SK-N-SH treated with all-trans-retinoic acid at 6 μM for 48 hours (cell line): ENCODE measurements at regions not wholly inside any gene's neighbourhood (a gene's known extent, or its start where the extent isn't known, plus 50 kb on each side); places are given as distances from the start of the nearest gene placed in this dataset.

Source experiments
- ATAC-seq: fragments of 200-7000 bp; cut with Tn5 transposase; 3 replicates; pipeline ENCODE4 v1.9.1; 2020; ENCODE audit warnings: mild to moderate bottlenecking, moderate library complexity
- ARNTL ChIP-seq: fragments of 450-650 bp; formaldehyde crosslinking; IDR thresholded peaks from 2 replicates; pipeline ENCODE4 v1.5.0; 2020; ENCODE audit warnings: low read depth, mild to moderate bottlenecking, moderate library complexity, borderline replicate concordance
- BACH2 ChIP-seq: fragments of 250-450 bp; sonication (Bioruptor Pico); IDR thresholded peaks from 2 replicates; pipeline ENCODE4 v1.9.0; 2021; ENCODE audit warnings: mild to moderate bottlenecking, borderline replicate concordance
- CSRNP3 ChIP-seq: fragments of 250-450 bp; sonication (Bioruptor Pico); IDR thresholded peaks from 2 replicates; pipeline ENCODE4 v1.5.1; 2021; ENCODE audit warnings: mild to moderate bottlenecking, moderate library complexity
- ESRRG ChIP-seq: fragments of 250-450 bp; sonication (Bioruptor Pico); IDR thresholded peaks from 2 replicates; pipeline ENCODE4 v1.6.1; 2021; ENCODE audit warnings: mild to moderate bottlenecking
- GLIS3 ChIP-seq: fragments of 250-450 bp; sonication (Bioruptor Pico); IDR thresholded peaks from 2 replicates; pipeline ENCODE4 v1.5.0; 2020; ENCODE audit warnings: mild to moderate bottlenecking, moderate library complexity
- ISL1 ChIP-seq: fragments of 250-450 bp; sonication (Bioruptor Pico); IDR thresholded peaks from 2 replicates; pipeline ENCODE4 v2.1.2; 2022; ENCODE audit warnings: mild to moderate bottlenecking, moderate library complexity
- PPARA ChIP-seq: fragments of 250-450 bp; sonication (Bioruptor Pico); IDR thresholded peaks from 2 replicates; pipeline ENCODE4 v1.5.0; 2020; ENCODE audit warnings: mild to moderate bottlenecking, borderline replicate concordance
- RARB ChIP-seq: fragments of 250-450 bp; sonication (Bioruptor Pico); IDR thresholded peaks from 2 replicates; pipeline ENCODE4 v1.8.0; 2021; ENCODE audit warnings: mild to moderate bottlenecking, moderate library complexity
- SNAI2 ChIP-seq: fragments of 250-450 bp; sonication (Bioruptor Pico); IDR thresholded peaks from 2 replicates; pipeline ENCODE4 v1.5.0; 2020; ENCODE audit warnings: mild to moderate bottlenecking, moderate library complexity
- TCF4 ChIP-seq: fragments of 250-450 bp; sonication (Bioruptor Pico); IDR thresholded peaks from 2 replicates; pipeline ENCODE4 v1.8.0; 2021; ENCODE audit warnings: mild to moderate bottlenecking, moderate library complexity, borderline replicate concordance
- TOX ChIP-seq: fragments of 250-450 bp; sonication (Bioruptor Pico); IDR thresholded peaks from 2 replicates; pipeline ENCODE4 v1.8.0; 2021; ENCODE audit warnings: mild to moderate bottlenecking, moderate library complexity, borderline replicate concordance
- ZFP3 ChIP-seq: fragments of 250-450 bp; sonication (Bioruptor Pico); IDR thresholded peaks from 2 replicates; pipeline ENCODE4 v1.5.0; 2020; ENCODE audit warnings: mild to moderate bottlenecking, moderate library complexity
- ZFP30 ChIP-seq: fragments of 450-650 bp; formaldehyde crosslinking; IDR thresholded peaks from 2 replicates; pipeline ENCODE4 v1.5.0; 2022; ENCODE audit warnings: mild to moderate bottlenecking, moderate library complexity
- ZNF565 ChIP-seq: fragments of 450-650 bp; formaldehyde crosslinking; conservative IDR thresholded peaks from 2 replicates; pipeline ENCODE4 v1.5.0; 2020; ENCODE audit warnings: low read depth, mild to moderate bottlenecking, moderate library complexity
- ZNF70 ChIP-seq: fragments of 450-650 bp; formaldehyde crosslinking; IDR thresholded peaks from 2 replicates; pipeline ENCODE4 v1.5.0; 2020; ENCODE audit warnings: mild to moderate bottlenecking, moderate library complexity
- ZNF8 ChIP-seq: fragments of 450-650 bp; formaldehyde crosslinking; IDR thresholded peaks from 2 replicates; pipeline ENCODE4 v1.5.0; 2020; ENCODE audit warnings: mild to moderate bottlenecking, moderate library complexity
- TF ChIP-seq, protein P1 (sequence below): fragments of 250-450 bp; sonication (Bioruptor Pico); IDR thresholded peaks from 2 replicates; pipeline ENCODE4 v1.5.1; 2020; ENCODE audit warnings: low read depth, mild to moderate bottlenecking, moderate library complexity
- TF ChIP-seq, protein P2 (sequence below): fragments of 250-450 bp; sonication (Bioruptor Pico); IDR thresholded peaks from 2 replicates; pipeline ENCODE4 v1.8.0; 2020; ENCODE audit warnings: mild to moderate bottlenecking, moderate library complexity, borderline replicate concordance
- TF ChIP-seq, protein P3 (sequence below): fragments of 250-450 bp; sonication (Bioruptor Pico); IDR thresholded peaks from 2 replicates; pipeline ENCODE4 v1.5.0; 2020; ENCODE audit warnings: mild to moderate bottlenecking, moderate library complexity
- TF ChIP-seq, protein P4 (sequence below): fragments of 250-450 bp; sonication (Bioruptor Pico); IDR thresholded peaks from 2 replicates; pipeline ENCODE4 v1.8.0; 2021; ENCODE audit warnings: low read depth, mild to moderate bottlenecking, moderate library complexity, borderline replicate concordance

- TF ChIP-seq TOX (no peak), ARNTL (CRISPR knock-in tag) (no peak)
- TF ChIP-seq, all 23 proteins: peak for 0
- no peak for ATAC-seq
Measured at GRCh38 chr4:178242655-178243054, 800.4 kb upstream of the AGA start.

- TF ChIP-seq GLIS3 (CRISPR knock-in tag) (no peak), ESRRG (CRISPR knock-in tag) (no peak), ARNTL (CRISPR knock-in tag) (no peak), SNAI2 (CRISPR knock-in tag) (no peak), PPARA (no peak), TOX (no peak), RARB (CRISPR knock-in tag) (no peak), ZNF565 (no peak), ZNF8 (CRISPR knock-in tag) (no peak), ISL1 (no peak)
- TF ChIP-seq, protein P1, sequence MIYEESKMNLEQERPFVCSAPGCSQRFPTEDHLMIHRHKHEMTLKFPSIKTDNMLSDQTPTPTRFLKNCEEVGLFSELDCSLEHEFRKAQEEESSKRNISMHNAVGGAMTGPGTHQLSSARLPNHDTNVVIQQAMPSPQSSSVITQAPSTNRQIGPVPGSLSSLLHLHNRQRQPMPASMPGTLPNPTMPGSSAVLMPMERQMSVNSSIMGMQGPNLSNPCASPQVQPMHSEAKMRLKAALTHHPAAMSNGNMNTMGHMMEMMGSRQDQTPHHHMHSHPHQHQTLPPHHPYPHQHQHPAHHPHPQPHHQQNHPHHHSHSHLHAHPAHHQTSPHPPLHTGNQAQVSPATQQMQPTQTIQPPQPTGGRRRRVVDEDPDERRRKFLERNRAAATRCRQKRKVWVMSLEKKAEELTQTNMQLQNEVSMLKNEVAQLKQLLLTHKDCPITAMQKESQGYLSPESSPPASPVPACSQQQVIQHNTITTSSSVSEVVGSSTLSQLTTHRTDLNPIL (CRISPR knock-in tag), result no peak
- TF ChIP-seq, protein P2, sequence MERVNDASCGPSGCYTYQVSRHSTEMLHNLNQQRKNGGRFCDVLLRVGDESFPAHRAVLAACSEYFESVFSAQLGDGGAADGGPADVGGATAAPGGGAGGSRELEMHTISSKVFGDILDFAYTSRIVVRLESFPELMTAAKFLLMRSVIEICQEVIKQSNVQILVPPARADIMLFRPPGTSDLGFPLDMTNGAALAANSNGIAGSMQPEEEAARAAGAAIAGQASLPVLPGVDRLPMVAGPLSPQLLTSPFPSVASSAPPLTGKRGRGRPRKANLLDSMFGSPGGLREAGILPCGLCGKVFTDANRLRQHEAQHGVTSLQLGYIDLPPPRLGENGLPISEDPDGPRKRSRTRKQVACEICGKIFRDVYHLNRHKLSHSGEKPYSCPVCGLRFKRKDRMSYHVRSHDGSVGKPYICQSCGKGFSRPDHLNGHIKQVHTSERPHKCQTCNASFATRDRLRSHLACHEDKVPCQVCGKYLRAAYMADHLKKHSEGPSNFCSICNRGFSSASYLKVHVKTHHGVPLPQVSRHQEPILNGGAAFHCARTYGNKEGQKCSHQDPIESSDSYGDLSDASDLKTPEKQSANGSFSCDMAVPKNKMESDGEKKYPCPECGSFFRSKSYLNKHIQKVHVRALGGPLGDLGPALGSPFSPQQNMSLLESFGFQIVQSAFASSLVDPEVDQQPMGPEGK (CRISPR knock-in tag), result no peak
- no peak for ATAC-seq
Measured at GRCh38 chr4:178244785-178245184, 802.5 kb upstream of the AGA start.

DNA sequence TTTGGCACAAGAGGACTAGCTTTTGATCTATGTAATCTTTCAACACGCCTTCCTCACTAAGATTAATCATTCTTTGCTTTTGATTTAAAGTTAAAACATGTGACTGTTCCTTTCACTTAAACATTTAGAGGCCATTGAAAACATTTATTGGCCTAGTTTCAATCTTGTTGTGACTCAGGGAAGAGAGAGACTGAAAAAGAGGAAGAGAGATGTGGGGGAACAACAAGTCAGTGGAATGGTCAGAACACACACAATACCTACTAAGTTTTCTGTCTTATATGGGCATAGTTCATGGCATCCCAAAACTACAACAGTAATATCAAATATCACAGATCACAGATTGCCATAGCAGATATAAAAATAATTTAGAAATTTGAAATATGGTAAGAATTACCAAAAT is 812.9 kb upstream of the AGA start:
- TF ChIP-seq ZNF70 (CRISPR knock-in tag) (no peak), ZNF565 (no peak), RARB (CRISPR knock-in tag) (no peak)
- TF ChIP-seq, protein P3, sequence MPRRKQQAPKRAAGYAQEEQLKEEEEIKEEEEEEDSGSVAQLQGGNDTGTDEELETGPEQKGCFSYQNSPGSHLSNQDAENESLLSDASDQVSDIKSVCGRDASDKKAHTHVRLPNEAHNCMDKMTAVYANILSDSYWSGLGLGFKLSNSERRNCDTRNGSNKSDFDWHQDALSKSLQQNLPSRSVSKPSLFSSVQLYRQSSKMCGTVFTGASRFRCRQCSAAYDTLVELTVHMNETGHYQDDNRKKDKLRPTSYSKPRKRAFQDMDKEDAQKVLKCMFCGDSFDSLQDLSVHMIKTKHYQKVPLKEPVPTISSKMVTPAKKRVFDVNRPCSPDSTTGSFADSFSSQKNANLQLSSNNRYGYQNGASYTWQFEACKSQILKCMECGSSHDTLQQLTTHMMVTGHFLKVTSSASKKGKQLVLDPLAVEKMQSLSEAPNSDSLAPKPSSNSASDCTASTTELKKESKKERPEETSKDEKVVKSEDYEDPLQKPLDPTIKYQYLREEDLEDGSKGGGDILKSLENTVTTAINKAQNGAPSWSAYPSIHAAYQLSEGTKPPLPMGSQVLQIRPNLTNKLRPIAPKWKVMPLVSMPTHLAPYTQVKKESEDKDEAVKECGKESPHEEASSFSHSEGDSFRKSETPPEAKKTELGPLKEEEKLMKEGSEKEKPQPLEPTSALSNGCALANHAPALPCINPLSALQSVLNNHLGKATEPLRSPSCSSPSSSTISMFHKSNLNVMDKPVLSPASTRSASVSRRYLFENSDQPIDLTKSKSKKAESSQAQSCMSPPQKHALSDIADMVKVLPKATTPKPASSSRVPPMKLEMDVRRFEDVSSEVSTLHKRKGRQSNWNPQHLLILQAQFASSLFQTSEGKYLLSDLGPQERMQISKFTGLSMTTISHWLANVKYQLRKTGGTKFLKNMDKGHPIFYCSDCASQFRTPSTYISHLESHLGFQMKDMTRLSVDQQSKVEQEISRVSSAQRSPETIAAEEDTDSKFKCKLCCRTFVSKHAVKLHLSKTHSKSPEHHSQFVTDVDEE, result no peak
- TF ChIP-seq, all 23 proteins: peak for 0
- ATAC-seq, result no peak

DNA sequence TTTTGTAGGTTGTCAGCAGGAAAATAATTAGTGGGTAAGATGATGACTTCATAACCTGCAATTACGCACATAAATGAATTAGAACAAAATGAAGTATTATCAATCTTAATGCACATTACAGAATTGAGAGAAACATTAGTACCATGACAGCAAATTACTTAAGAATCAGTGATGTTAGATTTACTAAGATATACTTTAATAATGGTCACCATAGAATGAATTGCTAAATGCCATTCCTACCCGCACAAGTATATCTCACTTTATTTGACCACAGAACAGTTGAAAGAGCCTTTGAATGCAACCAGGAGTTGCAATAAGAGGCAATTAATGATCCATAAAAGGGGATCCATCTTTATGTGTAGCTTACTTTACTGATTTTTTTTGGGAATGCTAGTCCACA is 816.4 kb upstream of the AGA start:
- no peak for TF ChIP-seq ZNF8 (CRISPR knock-in tag)
- no peak for TF ChIP-seq ZNF70 (CRISPR knock-in tag)
- TF ChIP-seq BACH2, result no peak
- no peak for TF ChIP-seq ESRRG (CRISPR knock-in tag)
- TF ChIP-seq ZFP3 (CRISPR knock-in tag), result no peak
- no peak for TF ChIP-seq TCF4 (CRISPR knock-in tag)
- TF ChIP-seq ISL1, result no peak
- ATAC-seq, result no peak

- TF ChIP-seq GLIS3 (CRISPR knock-in tag) (no peak), ESRRG (CRISPR knock-in tag) (no peak), ZNF70 (CRISPR knock-in tag) (no peak), PPARA (no peak), SNAI2 (CRISPR knock-in tag) (no peak), ZFP3 (CRISPR knock-in tag) (no peak), BACH2 (no peak), TCF4 (CRISPR knock-in tag) (no peak)
- no peak for ATAC-seq
Measured at GRCh38 chr4:178259566-178259965, 817.3 kb upstream of the AGA start.

DNA sequence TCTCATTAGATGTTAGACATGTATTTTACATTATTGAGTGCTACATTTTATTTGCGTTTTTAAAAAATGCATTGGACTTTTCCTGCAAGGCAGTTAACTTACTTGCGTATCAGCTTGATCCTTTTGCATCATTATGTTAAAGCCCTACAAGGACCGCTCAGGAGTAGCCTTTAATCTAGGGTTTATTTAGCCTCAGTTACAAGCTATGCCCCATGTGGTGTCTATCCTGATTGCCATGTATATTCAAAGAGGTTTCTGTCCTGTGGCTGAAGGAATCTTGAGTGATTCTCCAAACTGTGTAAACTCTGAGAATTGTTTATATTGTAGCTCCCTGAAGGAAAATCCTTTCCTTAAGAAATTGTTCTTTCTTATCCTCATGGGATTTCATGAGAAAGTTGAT is 821.8 kb upstream of the AGA start:
- TF ChIP-seq PPARA, result no peak
- TF ChIP-seq ESRRG (CRISPR knock-in tag), result no peak
- TF ChIP-seq ZFP30 (CRISPR knock-in tag), result no peak
- TF ChIP-seq, protein P2 (CRISPR knock-in tag), result no peak
- TF ChIP-seq, protein P4, sequence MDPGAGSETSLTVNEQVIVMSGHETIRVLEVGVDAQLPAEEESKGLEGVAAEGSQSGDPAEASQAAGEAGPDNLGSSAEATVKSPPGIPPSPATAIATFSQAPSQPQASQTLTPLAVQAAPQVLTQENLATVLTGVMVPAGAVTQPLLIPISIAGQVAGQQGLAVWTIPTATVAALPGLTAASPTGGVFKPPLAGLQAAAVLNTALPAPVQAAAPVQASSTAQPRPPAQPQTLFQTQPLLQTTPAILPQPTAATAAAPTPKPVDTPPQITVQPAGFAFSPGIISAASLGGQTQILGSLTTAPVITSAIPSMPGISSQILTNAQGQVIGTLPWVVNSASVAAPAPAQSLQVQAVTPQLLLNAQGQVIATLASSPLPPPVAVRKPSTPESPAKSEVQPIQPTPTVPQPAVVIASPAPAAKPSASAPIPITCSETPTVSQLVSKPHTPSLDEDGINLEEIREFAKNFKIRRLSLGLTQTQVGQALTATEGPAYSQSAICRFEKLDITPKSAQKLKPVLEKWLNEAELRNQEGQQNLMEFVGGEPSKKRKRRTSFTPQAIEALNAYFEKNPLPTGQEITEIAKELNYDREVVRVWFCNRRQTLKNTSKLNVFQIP (CRISPR knock-in tag), result no peak
- no peak for TF ChIP-seq CSRNP3 (CRISPR knock-in tag)
- no peak for TF ChIP-seq SNAI2 (CRISPR knock-in tag)
- TF ChIP-seq ZFP3 (CRISPR knock-in tag), result no peak
- TF ChIP-seq, all 23 proteins: peak for 0
- no peak for ATAC-seq
